ENCODE measurements at regions not wholly inside any gene's neighbourhood (a gene's known extent, or its start where the extent isn't known, plus 50 kb on each side); places are given as distances from the start of the nearest gene placed in this dataset.

DNA sequence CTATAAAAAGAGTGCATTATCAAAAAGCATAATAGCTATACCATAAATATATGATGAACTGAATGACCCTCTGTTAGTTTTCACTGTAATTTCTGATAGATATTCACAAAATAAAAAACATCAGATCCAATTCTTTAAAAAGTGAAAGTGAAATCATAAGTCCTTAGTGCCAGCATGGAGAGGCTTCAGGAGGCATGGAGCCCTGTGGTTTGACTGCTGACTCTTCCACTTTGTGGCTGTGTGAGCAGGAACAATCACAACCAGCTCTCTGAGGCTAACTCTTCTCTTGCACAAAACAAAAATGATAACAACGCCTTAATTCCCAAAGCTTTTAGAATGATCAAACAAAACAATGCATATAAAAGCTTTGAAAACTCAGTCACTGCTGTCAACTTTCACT lies 1143.9 kb downstream of the PDHA2 start:
- TF ChIP-seq, protein P1, sequence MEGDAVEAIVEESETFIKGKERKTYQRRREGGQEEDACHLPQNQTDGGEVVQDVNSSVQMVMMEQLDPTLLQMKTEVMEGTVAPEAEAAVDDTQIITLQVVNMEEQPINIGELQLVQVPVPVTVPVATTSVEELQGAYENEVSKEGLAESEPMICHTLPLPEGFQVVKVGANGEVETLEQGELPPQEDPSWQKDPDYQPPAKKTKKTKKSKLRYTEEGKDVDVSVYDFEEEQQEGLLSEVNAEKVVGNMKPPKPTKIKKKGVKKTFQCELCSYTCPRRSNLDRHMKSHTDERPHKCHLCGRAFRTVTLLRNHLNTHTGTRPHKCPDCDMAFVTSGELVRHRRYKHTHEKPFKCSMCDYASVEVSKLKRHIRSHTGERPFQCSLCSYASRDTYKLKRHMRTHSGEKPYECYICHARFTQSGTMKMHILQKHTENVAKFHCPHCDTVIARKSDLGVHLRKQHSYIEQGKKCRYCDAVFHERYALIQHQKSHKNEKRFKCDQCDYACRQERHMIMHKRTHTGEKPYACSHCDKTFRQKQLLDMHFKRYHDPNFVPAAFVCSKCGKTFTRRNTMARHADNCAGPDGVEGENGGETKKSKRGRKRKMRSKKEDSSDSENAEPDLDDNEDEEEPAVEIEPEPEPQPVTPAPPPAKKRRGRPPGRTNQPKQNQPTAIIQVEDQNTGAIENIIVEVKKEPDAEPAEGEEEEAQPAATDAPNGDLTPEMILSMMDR (IDR thresholded peaks at IDR 0.05; ENCODE audit: low read depth, low read length, missing control alignments): no peak
- no peak for DNase-seq (ENCODE audit: low read depth)
- no peak overlapping the region for H3K4me3 ChIP-seq (ENCODE audit: low read depth, low read length)

DNA sequence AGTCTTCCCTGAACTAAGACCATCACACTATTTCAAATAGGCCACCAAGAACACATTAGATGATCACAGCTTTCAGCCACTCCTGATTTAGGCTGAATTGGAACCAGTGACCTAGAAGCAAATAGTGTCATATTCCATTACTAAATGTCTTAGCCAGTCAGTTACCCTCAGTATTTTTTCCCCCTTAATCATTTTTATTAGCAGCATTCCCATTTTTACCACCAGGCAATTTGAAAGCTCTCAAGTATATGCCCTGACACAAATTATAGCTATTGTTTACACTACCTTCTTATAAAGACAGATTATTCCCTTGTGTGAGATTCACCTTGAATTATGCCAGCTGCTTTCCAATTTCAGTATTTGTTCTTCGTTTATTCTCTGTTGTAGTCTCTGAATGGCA lies 1146.9 kb downstream of the PDHA2 start:
- TF ChIP-seq, protein P1 (IDR thresholded peaks at IDR 0.05; ENCODE audit: low read depth, low read length, missing control alignments): no peak
- no peak for DNase-seq (ENCODE audit: low read depth)
- no peak overlapping the region for H3K4me3 ChIP-seq (ENCODE audit: low read depth, low read length)

DNA sequence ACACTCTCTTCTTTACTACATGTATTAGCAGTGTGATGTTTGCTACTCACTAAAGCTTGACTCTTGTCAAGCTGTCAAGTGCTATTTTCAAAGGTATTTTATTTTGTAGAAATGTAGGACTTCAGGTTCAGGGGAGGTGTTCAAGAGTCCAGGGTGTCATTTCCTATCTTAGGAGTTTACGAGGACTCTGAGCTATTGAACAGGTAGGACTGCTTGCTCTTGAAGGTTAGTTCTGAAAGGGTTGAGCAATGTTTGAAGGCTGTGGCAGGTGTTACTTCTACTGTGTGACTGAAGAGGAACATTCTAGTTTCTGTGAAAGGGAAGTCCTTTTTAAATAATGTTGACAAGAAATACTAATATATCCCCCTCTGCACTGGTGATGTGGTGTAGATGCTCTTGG lies 1151.2 kb downstream of the PDHA2 start:
- H3K4me3 ChIP-seq (ENCODE audit: low read depth, low read length): no peak overlapping the region
- DNase-seq (ENCODE audit: low read depth): no peak
- TF ChIP-seq, protein P1 (IDR thresholded peaks at IDR 0.05; ENCODE audit: low read depth, low read length, missing control alignments): no peak

DNA sequence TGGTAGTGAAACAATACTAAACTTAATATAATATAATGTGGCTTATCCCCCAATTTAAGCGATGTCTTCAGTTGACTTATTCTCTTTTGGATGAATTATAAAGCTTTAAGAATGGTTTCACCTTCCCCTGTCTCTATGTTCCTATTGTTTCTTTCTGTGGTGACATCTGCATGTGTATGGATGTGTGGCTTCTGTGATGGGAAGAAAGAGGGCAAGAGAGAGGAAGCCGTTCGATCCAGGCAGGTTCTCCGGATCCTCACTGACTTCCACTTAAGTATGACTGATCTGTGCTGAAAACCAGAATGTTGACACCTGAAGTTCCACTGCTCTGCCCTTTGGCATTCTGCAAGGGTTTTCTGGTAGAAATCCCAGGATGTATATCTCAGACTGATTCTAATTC lies 1150.8 kb downstream of the STPG2 start:
- TF ChIP-seq, protein P1 (IDR thresholded peaks at IDR 0.05; ENCODE audit: low read depth, low read length, missing control alignments): no peak
- no peak for DNase-seq (ENCODE audit: low read depth)
- no peak overlapping the region for H3K4me3 ChIP-seq (ENCODE audit: low read depth, low read length)

DNA sequence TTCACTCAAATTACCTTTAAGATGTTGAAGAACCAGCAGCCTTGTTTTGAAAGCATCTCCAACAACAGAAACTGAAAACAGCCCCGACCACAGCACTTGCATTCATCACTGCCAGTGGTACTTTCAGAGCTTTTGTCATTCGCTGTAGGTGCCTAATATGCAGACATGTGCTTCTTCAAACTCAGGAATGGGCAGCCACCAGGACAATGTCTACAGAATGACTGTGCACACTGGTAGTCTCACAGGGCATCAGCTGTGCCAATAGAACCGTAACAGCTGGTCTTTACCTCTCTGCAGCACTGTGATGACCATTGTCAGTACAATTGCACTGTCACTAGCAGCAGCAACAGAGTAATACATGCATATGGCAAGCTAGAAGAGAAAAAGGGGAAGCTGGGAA lies 1149.7 kb downstream of the STPG2 start:
- H3K4me3 ChIP-seq (ENCODE audit: low read depth, low read length): no peak overlapping the region
- no peak for DNase-seq (ENCODE audit: low read depth)
- TF ChIP-seq, protein P1 (IDR thresholded peaks at IDR 0.05; ENCODE audit: low read depth, low read length, missing control alignments): no peak

DNA sequence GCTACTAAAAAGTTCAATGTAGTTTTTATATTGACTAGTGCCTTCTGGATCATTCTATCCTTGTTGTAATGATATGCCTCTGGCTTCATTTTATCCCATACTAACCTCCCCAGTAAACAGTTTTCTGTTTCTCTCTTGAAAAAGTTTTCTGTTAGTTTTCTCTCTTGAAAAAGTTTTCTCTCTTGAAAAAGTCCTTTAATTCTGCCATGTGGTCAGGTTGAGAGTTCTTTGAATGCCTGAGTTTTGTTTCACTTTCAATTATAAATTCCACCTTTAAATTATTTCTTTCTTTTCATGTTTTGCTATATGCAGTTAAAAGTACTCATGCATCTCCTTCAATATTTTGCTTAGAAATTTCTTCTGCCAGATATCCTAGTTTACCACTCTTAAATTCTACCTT lies 1139.6 kb downstream of the STPG2 start:
- no peak overlapping the region for H3K4me3 ChIP-seq (ENCODE audit: low read depth, low read length)
- DNase-seq (ENCODE audit: low read depth): no peak
- TF ChIP-seq, protein P1 (IDR thresholded peaks at IDR 0.05; ENCODE audit: low read depth, low read length, missing control alignments): no peak

DNA sequence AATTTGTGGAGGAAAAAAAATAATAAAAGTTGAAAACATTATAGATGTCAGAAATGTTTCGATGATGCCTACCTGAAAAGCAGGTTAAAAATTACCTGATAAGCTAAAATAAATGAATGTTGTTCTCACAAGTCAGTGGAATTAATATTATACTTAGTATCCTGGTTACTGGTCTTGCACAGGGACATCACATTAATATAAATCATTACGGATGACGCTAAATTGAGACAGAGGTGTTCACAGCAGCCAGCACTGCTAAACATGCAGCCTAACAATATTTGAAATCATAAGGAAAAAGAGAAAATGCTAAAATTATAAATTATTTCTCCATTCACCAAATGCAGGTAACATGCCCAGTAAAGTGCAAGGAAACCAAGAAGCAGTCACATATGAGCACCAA lies 1130.0 kb downstream of the STPG2 start:
- TF ChIP-seq, protein P1 (IDR thresholded peaks at IDR 0.05; ENCODE audit: low read depth, low read length, missing control alignments): no peak
- H3K4me3 ChIP-seq (ENCODE audit: low read depth, low read length): no peak overlapping the region
- DNase-seq (ENCODE audit: low read depth): no peak

Measured in GM12864 (cell line).